SK-N-SH (cell line): ENCODE measurements at regions not wholly inside any gene's neighbourhood (a gene's known extent, or its start where the extent isn't known, plus 50 kb on each side); places are given as distances from the start of the nearest gene placed in this dataset.

Experiments
- CTCF ChIA-PET: fragments of 300-600, 350-600 bp; formaldehyde crosslinking; extraction: SDS; loops from one replicate; lab custom pipeline; 2021; lab: Yijun Ruan, JAX
- POLR2A ChIA-PET: fragments of 350-600 bp; sonication (Branson Sonifier 250); formaldehyde crosslinking; extraction: SDS; loops from one replicate; lab custom pipeline; 2020; ENCODE audit warnings: antibody characterized with exemption, inconsistent platforms; lab: Yijun Ruan, JAX
- DNase-seq: peaks from one replicate; pipeline ENCODE4 v3.0.0; 2012
- H2AFZ ChIP-seq: fragments of 200-600 bp; sonication (generic); 2 replicates; pipeline ENCODE4 v1.8.1; 2016; ENCODE audit warnings: antibody characterized with exemption, mild to moderate bottlenecking, low read depth
- H3F3A ChIP-seq: fragments of 200-600 bp; sonication (generic); replicated peaks from 2 replicates; pipeline ENCODE3; 2016; ENCODE audit warnings: antibody characterized with exemption, mild to moderate bottlenecking; ENCODE audit not compliant: insufficient read depth
- H3K27ac ChIP-seq, 2 experiments: fragments of 200-500 bp in 1 of 2; fragments of 200-600 bp in 1 of 2; sonication (Bioruptor generic) in 1 of 2; sonication (generic), shearing (Covaris generic) in 1 of 2; 2 replicates each; pipeline versions ENCODE4 v1.5.1 to v1.6.1; 2014 to 2016; ENCODE audit warnings: low read depth in 2 of 2, inconsistent platforms in 1 of 2, low read length in 1 of 2, mild to moderate bottlenecking in 1 of 2, mixed read lengths in 1 of 2
- H3K27me3 ChIP-seq: fragments of 200-600 bp; sonication (generic), shearing (Covaris generic); 2 replicates; pipeline ENCODE4 v1.6.1; 2016; ENCODE audit warnings: mixed run types; ENCODE audit not compliant: insufficient read depth
- H3K36me3 ChIP-seq, 2 experiments: fragments of 200-500 bp in 1 of 2; fragments of 200-600 bp in 1 of 2; sonication (Bioruptor generic) in 1 of 2; sonication (generic) in 1 of 2; replicated peaks in 1 of 2; 2 replicates each; pipeline versions ENCODE3 to v1.5.1; 2014 to 2016; ENCODE audit warnings: low read length in 1 of 2, mild to moderate bottlenecking in 1 of 2; ENCODE audit not compliant: insufficient read depth in 2 of 2, control insufficient read depth in 1 of 2
- H3K4me1 ChIP-seq, 2 experiments: fragments of 200-500 bp in 1 of 2; fragments of 200-600 bp in 1 of 2; sonication (Bioruptor generic) in 1 of 2; sonication (generic), shearing (Covaris generic) in 1 of 2; 2 replicates each; pipeline versions ENCODE4 v1.5.1 to v1.6.1; 2014 to 2016; ENCODE audit warnings: low read depth in 1 of 2, low read length in 1 of 2, mixed run types in 1 of 2; ENCODE audit not compliant: insufficient read depth in 2 of 2, control insufficient read depth in 1 of 2
- H3K4me2 ChIP-seq: fragments of 200-600 bp; sonication (generic), shearing (Covaris generic); 2 replicates; pipeline ENCODE4 v1.6.1; 2017; ENCODE audit warnings: mixed run types
- H3K4me3 ChIP-seq, 2 experiments: fragments of 200-500 bp in 1 of 2; fragments of 200-600 bp in 1 of 2; sonication (Bioruptor generic) in 1 of 2; sonication (generic), shearing (Covaris generic) in 1 of 2; 2 replicates each; pipeline versions ENCODE4 v1.5.1 to v1.8.1; 2014 to 2016; ENCODE audit warnings: low read depth in 2 of 2, inconsistent platforms in 1 of 2, low read length in 1 of 2, mild to moderate bottlenecking in 1 of 2, mixed read lengths in 1 of 2, moderate library complexity in 1 of 2
- H3K79me2 ChIP-seq: fragments of 200-600 bp; sonication (generic); 2 replicates; pipeline ENCODE4 v1.8.1; 2017; ENCODE audit warnings: mild to moderate bottlenecking; ENCODE audit not compliant: insufficient read depth
- H3K9ac ChIP-seq: fragments of 200-600 bp; sonication (generic); 2 replicates; pipeline ENCODE4 v1.6.1; 2017; ENCODE audit warnings: mixed run types
- H3K9me2 ChIP-seq: fragments of 200-600 bp; sonication (generic); 2 replicates; pipeline ENCODE4 v1.6.1; 2017; ENCODE audit warnings: mixed run types
- H3K9me3 ChIP-seq: fragments of 200-600 bp; sonication (generic); 2 replicates; pipeline ENCODE4 v1.6.1; 2017; ENCODE audit warnings: mixed run types, mild to moderate bottlenecking, moderate library complexity
- H4K20me1 ChIP-seq: fragments of 200-600 bp; sonication (generic); 2 replicates; pipeline ENCODE4 v1.6.1; 2017; ENCODE audit warnings: mild to moderate bottlenecking, mixed run types; ENCODE audit not compliant: insufficient read depth
- ELF1 ChIP-seq: IDR thresholded peaks from 2 replicates; pipeline ENCODE4 v1.4.0; 2012
- EZH2phosphoT487 ChIP-seq: fragments of 200-600 bp; sonication (generic); IDR thresholded peaks from 2 replicates; pipeline ENCODE4 v1.6.1; 2017; ENCODE audit warnings: low read depth, mixed run types, mild to moderate bottlenecking, antibody characterized with exemption, moderate library complexity, borderline replicate concordance
- FOSL2 ChIP-seq: IDR thresholded peaks from 2 replicates; pipeline ENCODE4 v1.4.0; 2012; ENCODE audit warnings: low read depth, mild to moderate bottlenecking, moderate library complexity, borderline replicate concordance
- FOXJ3 ChIP-seq: sonication (generic); formaldehyde crosslinking; IDR thresholded peaks from 2 replicates; pipeline ENCODE4 v1.5.1; 2020; ENCODE audit warnings: mild to moderate bottlenecking, missing genetic modification reagents
- FOXM1 ChIP-seq: IDR thresholded peaks from 2 replicates; pipeline ENCODE4 v1.4.0; 2012; ENCODE audit warnings: low read depth, mild to moderate bottlenecking
- GABPA ChIP-seq: IDR thresholded peaks from 2 replicates; pipeline ENCODE4 v1.4.0; 2012; ENCODE audit warnings: low read depth, mild to moderate bottlenecking
- JUND ChIP-seq: IDR thresholded peaks from 2 replicates; pipeline ENCODE4 v1.4.0; 2012
- MEF2A ChIP-seq: IDR thresholded peaks from 2 replicates; pipeline ENCODE4 v1.4.0; 2012; ENCODE audit warnings: low read depth, borderline replicate concordance
- NFIC ChIP-seq: IDR thresholded peaks from 2 replicates; pipeline ENCODE4 v1.4.0; 2012; ENCODE audit warnings: borderline replicate concordance
- NRF1 ChIP-seq: IDR thresholded peaks from 2 replicates; pipeline ENCODE4 v1.6.1; 2012; ENCODE audit warnings: low read depth, mild to moderate bottlenecking, low read length
- POLR2AphosphoS5 ChIP-seq: IDR thresholded peaks from 2 replicates; pipeline ENCODE4 v1.6.1; 2012; ENCODE audit warnings: low read depth, low read length
- RCOR1 ChIP-seq: fragments of 150-350 bp; IDR thresholded peaks from 2 replicates; pipeline ENCODE4 v1.6.1; 2017; ENCODE audit warnings: antibody characterized with exemption, low read length
- RFX5 ChIP-seq: IDR thresholded peaks from 2 replicates; pipeline ENCODE4 v1.6.1; 2012; ENCODE audit warnings: mild to moderate bottlenecking, improper control_type of control experiment, low read length
- RXRA ChIP-seq: IDR thresholded peaks from 2 replicates; pipeline ENCODE4 v1.4.0; 2012; ENCODE audit warnings: low read depth, mild to moderate bottlenecking, borderline replicate concordance
- TCF12 ChIP-seq: IDR thresholded peaks from 2 replicates; pipeline ENCODE4 v1.4.0; 2012
- TEAD4 ChIP-seq: IDR thresholded peaks from 2 replicates; pipeline ENCODE4 v1.4.0; 2012; ENCODE audit warnings: mild to moderate bottlenecking, borderline replicate concordance; ENCODE audit not compliant: insufficient read depth
- WGBS: methylation state at CpG from one replicate; pipeline ENCODE4 v1.1.6; 2017; ENCODE audit warnings: low lambda C conversion rate; 5-methylcytosine and 5-hydroxymethylcytosine counted together
- TF ChIP-seq, protein P1 (sequence below): fragments of 150-350 bp; IDR thresholded peaks from 2 replicates; pipeline ENCODE4 v1.6.1; 2016; ENCODE audit warnings: mild to moderate bottlenecking, low read depth, low read length
- TF ChIP-seq, protein P2 (sequence below): IDR thresholded peaks from 2 replicates; pipeline ENCODE4 v1.4.0; 2012; ENCODE audit warnings: low read depth, borderline replicate concordance
- TF ChIP-seq, protein P3 (sequence below): fragments of 200-600 bp; sonication (generic); IDR thresholded peaks from 2 replicates; pipeline ENCODE4 v1.6.1; 2017; ENCODE audit warnings: antibody characterized with exemption, mild to moderate bottlenecking, moderate library complexity
- TF ChIP-seq, protein P4 (sequence below): IDR thresholded peaks from 2 replicates; pipeline ENCODE4 v1.4.0; 2012; ENCODE audit warnings: low read depth

DNA sequence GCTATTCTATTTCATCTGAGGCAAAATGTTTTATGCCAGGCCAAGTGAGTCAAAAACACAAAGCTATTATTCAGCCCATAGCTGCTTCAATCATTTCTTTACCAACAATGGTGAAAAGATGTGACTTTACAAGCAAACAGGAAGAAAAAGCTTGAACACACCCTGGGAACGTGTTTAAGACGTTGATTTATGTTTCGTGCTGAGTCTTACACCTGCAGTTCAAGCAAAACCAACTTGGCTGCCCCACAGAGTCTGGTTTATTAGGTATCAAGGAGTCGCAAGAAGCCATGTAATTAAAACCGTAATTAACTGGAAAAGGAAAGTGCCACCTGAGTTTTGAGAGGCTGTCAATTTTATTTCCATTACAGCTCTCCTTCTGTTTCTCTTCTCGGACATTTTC is 295.5 kb downstream of the MEIS1 start:
- Histone ChIP-seq H3K27me3 (no peaks in the 10 kb centered on the region), H3K27ac (no peak overlapping the region), H3F3A (no peaks in the 10 kb centered on the region), H3K9me3 (no peaks in the 10 kb centered on the region), H3K79me2 (no peaks in the 10 kb centered on the region), H3K4me3 (no peak overlapping the region), H2AFZ (no peak overlapping the region), H3K9me2 (no peaks in the 10 kb centered on the region), H3K9ac (no peak overlapping the region), H3K4me2 (no peak overlapping the region), H3K36me3 (no peaks in the 10 kb centered on the region), H3K4me1 (no peaks in the 10 kb centered on the region), H4K20me1 (no peaks in the 10 kb centered on the region)
- TF ChIP-seq, protein P1, sequence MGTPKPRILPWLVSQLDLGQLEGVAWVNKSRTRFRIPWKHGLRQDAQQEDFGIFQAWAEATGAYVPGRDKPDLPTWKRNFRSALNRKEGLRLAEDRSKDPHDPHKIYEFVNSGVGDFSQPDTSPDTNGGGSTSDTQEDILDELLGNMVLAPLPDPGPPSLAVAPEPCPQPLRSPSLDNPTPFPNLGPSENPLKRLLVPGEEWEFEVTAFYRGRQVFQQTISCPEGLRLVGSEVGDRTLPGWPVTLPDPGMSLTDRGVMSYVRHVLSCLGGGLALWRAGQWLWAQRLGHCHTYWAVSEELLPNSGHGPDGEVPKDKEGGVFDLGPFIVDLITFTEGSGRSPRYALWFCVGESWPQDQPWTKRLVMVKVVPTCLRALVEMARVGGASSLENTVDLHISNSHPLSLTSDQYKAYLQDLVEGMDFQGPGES, result no peak
- TF ChIP-seq MEF2A (no peak), GABPA (no peak), JUND (no peak), FOSL2 (no peak), RCOR1 (no peak), EZH2phosphoT487 (no peak), NFIC (no peak)
- TF ChIP-seq, protein P2, sequence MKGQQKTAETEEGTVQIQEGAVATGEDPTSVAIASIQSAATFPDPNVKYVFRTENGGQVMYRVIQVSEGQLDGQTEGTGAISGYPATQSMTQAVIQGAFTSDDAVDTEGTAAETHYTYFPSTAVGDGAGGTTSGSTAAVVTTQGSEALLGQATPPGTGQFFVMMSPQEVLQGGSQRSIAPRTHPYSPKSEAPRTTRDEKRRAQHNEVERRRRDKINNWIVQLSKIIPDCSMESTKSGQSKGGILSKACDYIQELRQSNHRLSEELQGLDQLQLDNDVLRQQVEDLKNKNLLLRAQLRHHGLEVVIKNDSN, result no peak
- no peak for DNase-seq
- POLR2A ChIA-PET, result no interaction called here
- CTCF ChIA-PET, result no interaction called here
- WGBS, result 64% methylated on average over 6 of the region's 6 CpGs

DNA sequence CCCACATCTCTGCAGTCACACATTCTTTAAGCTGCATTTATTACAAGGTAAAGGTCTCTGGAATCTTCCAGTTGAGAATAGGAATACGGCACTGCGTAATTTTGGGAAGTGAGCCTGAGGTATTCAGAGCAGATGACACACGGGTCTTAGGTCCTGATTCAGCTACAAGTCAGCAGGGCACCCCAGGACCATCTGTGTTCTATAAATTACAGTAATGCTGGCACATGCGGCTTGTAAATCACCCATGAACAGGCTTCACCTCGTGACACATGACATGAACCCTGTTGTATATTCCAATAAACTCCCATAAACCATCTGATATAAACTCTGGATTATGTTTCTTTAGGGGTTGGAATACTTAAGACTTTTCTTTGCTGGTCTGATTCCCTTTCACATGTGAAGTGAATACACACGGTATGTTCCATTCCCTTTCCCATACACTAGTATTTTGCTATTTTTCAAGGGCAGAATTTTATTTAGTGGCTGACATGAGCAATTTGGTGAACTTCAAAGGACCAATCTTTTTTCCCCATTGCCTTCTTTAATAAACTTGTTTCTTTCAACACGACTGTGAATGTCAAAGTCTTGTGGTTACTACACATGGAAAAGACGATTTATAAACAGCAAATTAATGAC is 298.6 kb downstream of the MEIS1 start:
- no peaks in the 10 kb centered on the region for H3F3A ChIP-seq
- no peaks in the 10 kb centered on the region for H3K79me2 ChIP-seq
- CTCF ChIA-PET, result no interaction called here
- no peaks in the 10 kb centered on the region for H3K9me3 ChIP-seq
- H3K4me2 ChIP-seq, result no peak overlapping the region
- H2AFZ ChIP-seq, result no peak overlapping the region
- H3K27me3 ChIP-seq, result no peaks in the 10 kb centered on the region
- H3K9me2 ChIP-seq, result no peaks in the 10 kb centered on the region
- H4K20me1 ChIP-seq, result no peaks in the 10 kb centered on the region
- no peak overlapping the region for H3K4me3 ChIP-seq
- no peaks in the 10 kb centered on the region for H3K36me3 ChIP-seq
- 70% methylated on average over 8 of the region's 8 CpGs for WGBS
- POLR2A ChIA-PET, result no interaction called here
- no peak for DNase-seq
- TF ChIP-seq MEF2A, result no peak
- TF ChIP-seq NRF1, result no peak
- TF ChIP-seq RFX5, result no peak
- no peak for TF ChIP-seq FOXJ3 (CRISPR knock-in tag)
- TF ChIP-seq TCF12, result no peak
- no peak for TF ChIP-seq ELF1
- TF ChIP-seq POLR2AphosphoS5, result no peak
- no peak for TF ChIP-seq EZH2phosphoT487
- TF ChIP-seq, protein P3, sequence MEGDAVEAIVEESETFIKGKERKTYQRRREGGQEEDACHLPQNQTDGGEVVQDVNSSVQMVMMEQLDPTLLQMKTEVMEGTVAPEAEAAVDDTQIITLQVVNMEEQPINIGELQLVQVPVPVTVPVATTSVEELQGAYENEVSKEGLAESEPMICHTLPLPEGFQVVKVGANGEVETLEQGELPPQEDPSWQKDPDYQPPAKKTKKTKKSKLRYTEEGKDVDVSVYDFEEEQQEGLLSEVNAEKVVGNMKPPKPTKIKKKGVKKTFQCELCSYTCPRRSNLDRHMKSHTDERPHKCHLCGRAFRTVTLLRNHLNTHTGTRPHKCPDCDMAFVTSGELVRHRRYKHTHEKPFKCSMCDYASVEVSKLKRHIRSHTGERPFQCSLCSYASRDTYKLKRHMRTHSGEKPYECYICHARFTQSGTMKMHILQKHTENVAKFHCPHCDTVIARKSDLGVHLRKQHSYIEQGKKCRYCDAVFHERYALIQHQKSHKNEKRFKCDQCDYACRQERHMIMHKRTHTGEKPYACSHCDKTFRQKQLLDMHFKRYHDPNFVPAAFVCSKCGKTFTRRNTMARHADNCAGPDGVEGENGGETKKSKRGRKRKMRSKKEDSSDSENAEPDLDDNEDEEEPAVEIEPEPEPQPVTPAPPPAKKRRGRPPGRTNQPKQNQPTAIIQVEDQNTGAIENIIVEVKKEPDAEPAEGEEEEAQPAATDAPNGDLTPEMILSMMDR, result no peak
- TF ChIP-seq FOXM1, result no peak
- TF ChIP-seq RXRA, result no peak
- TF ChIP-seq NFIC, result no peak
- TF ChIP-seq, protein P2, result no peak
- TF ChIP-seq, protein P4, sequence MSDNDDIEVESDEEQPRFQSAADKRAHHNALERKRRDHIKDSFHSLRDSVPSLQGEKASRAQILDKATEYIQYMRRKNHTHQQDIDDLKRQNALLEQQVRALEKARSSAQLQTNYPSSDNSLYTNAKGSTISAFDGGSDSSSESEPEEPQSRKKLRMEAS, result no peak
- TF ChIP-seq TEAD4, result no peak
- H3K4me1 ChIP-seq, result no peaks in the 10 kb centered on the region
- H3K27ac ChIP-seq, result no peak overlapping the region
- no peak overlapping the region for H3K9ac ChIP-seq
